SJCRH30 (cell line): ENCODE measurements at regions not wholly inside any gene's neighbourhood (a gene's known extent, or its start where the extent isn't known, plus 50 kb on each side); places are given as distances from the start of the nearest gene placed in this dataset.

Source experiments
- DNase-seq, 2 experiments: peaks; one replicate each; pipeline ENCODE4 v3.0.0-alpha.2; 2015 to 2020
- H3K27ac ChIP-seq: fragments of 250-450 bp; sonication (Bioruptor Pico); 2 replicates; pipeline ENCODE4 v1.5.1; 2020; ENCODE audit warnings: mild to moderate bottlenecking, moderate library complexity
- H3K27me3 ChIP-seq: fragments of 250-450 bp; sonication (Bioruptor Pico); 2 replicates; pipeline ENCODE4 v1.5.1; 2020; ENCODE audit warnings: mild to moderate bottlenecking, moderate library complexity
- H3K36me3 ChIP-seq: fragments of 250-450 bp; sonication (Bioruptor Pico); 2 replicates; pipeline ENCODE4 v1.5.1; 2020; ENCODE audit warnings: mild to moderate bottlenecking, moderate library complexity
- H3K4me1 ChIP-seq: fragments of 250-450 bp; sonication (Bioruptor Pico); 2 replicates; pipeline ENCODE4 v1.5.1; 2020; ENCODE audit warnings: mild to moderate bottlenecking, moderate library complexity
- H3K4me3 ChIP-seq: fragments of 250-450 bp; sonication (Bioruptor Pico); 2 replicates; pipeline ENCODE4 v1.5.1; 2020; ENCODE audit warnings: mild to moderate bottlenecking, moderate library complexity
- H3K9me3 ChIP-seq: fragments of 250-450 bp; sonication (Bioruptor Pico); replicated peaks from 2 replicates; pipeline ENCODE4 v1.5.1; 2020; ENCODE audit warnings: mild to moderate bottlenecking, moderate library complexity

GRCh38 chr9:13427587-13427986, 148.1 kb upstream of the MPDZ start:
- Histone ChIP-seq H3K4me3 (no peak overlapping the region), H3K27ac (no peak overlapping the region; the same call in 1 of the 2 replicates), H3K27me3 (no peaks in the 10 kb centered on the region), H3K36me3 (no peaks in the 10 kb centered on the region), H3K9me3 (no peaks in the 10 kb centered on the region), H3K4me1 (no peaks in the 10 kb centered on the region)
- peak; percentile 15 to 79 for DNase-seq

GRCh38 chr9:13426606-13427005, 147.1 kb upstream of the MPDZ start:
- Histone ChIP-seq H3K9me3 (no peaks in the 10 kb centered on the region), H3K4me3 (no peak overlapping the region), H3K4me1 (no peaks in the 10 kb centered on the region), H3K27me3 (no peaks in the 10 kb centered on the region), H3K27ac (no peak overlapping the region), H3K36me3 (no peaks in the 10 kb centered on the region)
- DNase-seq: no peak

GRCh38 chr9:13424872-13425271, 145.4 kb upstream of the MPDZ start:
- H3K27ac ChIP-seq: no peak overlapping the region
- DNase-seq: no peak
- H3K27me3 ChIP-seq: no peaks in the 10 kb centered on the region
- no peak overlapping the region for H3K4me3 ChIP-seq
- no peaks in the 10 kb centered on the region for H3K36me3 ChIP-seq
- H3K9me3 ChIP-seq: no peaks in the 10 kb centered on the region
- no peaks in the 10 kb centered on the region for H3K4me1 ChIP-seq

- H3K9me3 ChIP-seq: no peaks in the 10 kb centered on the region
- no peak overlapping the region for H3K27ac ChIP-seq
- H3K36me3 ChIP-seq: no peaks in the 10 kb centered on the region
- H3K4me3 ChIP-seq: no peak overlapping the region
- H3K4me1 ChIP-seq: no peaks in the 10 kb centered on the region
- DNase-seq: no peak
- no peaks in the 10 kb centered on the region for H3K27me3 ChIP-seq
These were observed 144.7 kb upstream of the MPDZ start for GRCh38 chr9:13424204-13424603.

GRCh38 chr9:13414349-13414748, 134.9 kb upstream of the MPDZ start:
- no peaks in the 10 kb centered on the region; the same call in 1 of the 2 replicates for H3K36me3 ChIP-seq
- no peak overlapping the region for H3K4me3 ChIP-seq
- H3K27ac ChIP-seq: no peak overlapping the region
- DNase-seq: no peak
- no peaks in the 10 kb centered on the region for H3K27me3 ChIP-seq
- no peaks in the 10 kb centered on the region for H3K9me3 ChIP-seq
- peaks cover 3% of the 10 kb centered on the region; the same call in 1 of the 2 replicates for H3K4me1 ChIP-seq

GRCh38 chr9:13412331-13412730, 132.8 kb upstream of the MPDZ start:
- Histone ChIP-seq H3K9me3 (no peaks in the 10 kb centered on the region), H3K36me3 (no peaks in the 10 kb centered on the region), H3K27ac (no peak overlapping the region), H3K27me3 (no peaks in the 10 kb centered on the region), H3K4me3 (no peak overlapping the region), H3K4me1 (peaks cover 3% of the 10 kb centered on the region; the same call in 1 of the 2 replicates)
- DNase-seq: no peak

- H3K27ac ChIP-seq: no peak overlapping the region
- DNase-seq: no peak
- peaks cover 3% of the 10 kb centered on the region; the same call in 1 of the 2 replicates for H3K4me1 ChIP-seq
- H3K27me3 ChIP-seq: no peaks in the 10 kb centered on the region
- no peak overlapping the region for H3K4me3 ChIP-seq
- H3K9me3 ChIP-seq: no peaks in the 10 kb centered on the region
- no peaks in the 10 kb centered on the region for H3K36me3 ChIP-seq
These were observed 132.3 kb upstream of the MPDZ start for GRCh38 chr9:13411791-13412190.

- Histone ChIP-seq H3K4me1 (peaks cover 3% of the 10 kb centered on the region; the same call in 1 of the 2 replicates), H3K9me3 (no peaks in the 10 kb centered on the region), H3K27ac (no peak overlapping the region), H3K36me3 (no peaks in the 10 kb centered on the region), H3K4me3 (no peak overlapping the region), H3K27me3 (no peaks in the 10 kb centered on the region)
- peak; percentile 9 to 53 for DNase-seq
These were observed 131.1 kb upstream of the MPDZ start for GRCh38 chr9:13410566-13411031.

GRCh38 chr9:13397661-13398060, 118.2 kb upstream of the MPDZ start:
- peaks cover 20% of the 10 kb centered on the region for H3K4me1 ChIP-seq
- no peak overlapping the region for H3K27ac ChIP-seq
- H3K9me3 ChIP-seq: no peaks in the 10 kb centered on the region
- H3K27me3 ChIP-seq: no peaks in the 10 kb centered on the region
- no peak overlapping the region for H3K4me3 ChIP-seq
- DNase-seq: no peak
- H3K36me3 ChIP-seq: no peaks in the 10 kb centered on the region

- no peaks in the 10 kb centered on the region for H3K36me3 ChIP-seq
- no peaks in the 10 kb centered on the region for H3K27me3 ChIP-seq
- no peak overlapping the region for H3K4me3 ChIP-seq
- no peak overlapping the region for H3K27ac ChIP-seq
- peaks cover 20% of the 10 kb centered on the region for H3K4me1 ChIP-seq
- H3K9me3 ChIP-seq: no peaks in the 10 kb centered on the region
- DNase-seq: no peak
These were observed 117.7 kb upstream of the MPDZ start for GRCh38 chr9:13397220-13397619.

- no peak for DNase-seq
- Histone ChIP-seq H3K4me3 (no peak overlapping the region), H3K36me3 (no peaks in the 10 kb centered on the region), H3K4me1 (peaks cover 18% of the 10 kb centered on the region), H3K9me3 (no peaks in the 10 kb centered on the region), H3K27me3 (no peaks in the 10 kb centered on the region), H3K27ac (no peak overlapping the region)
These were observed 116.9 kb upstream of the MPDZ start for GRCh38 chr9:13396418-13396817.

GRCh38 chr9:13395156-13395555, 115.7 kb upstream of the MPDZ start:
- Histone ChIP-seq H3K4me3 (no peak overlapping the region), H3K9me3 (no peaks in the 10 kb centered on the region), H3K4me1 (peaks cover 6% of the 10 kb centered on the region), H3K27me3 (no peaks in the 10 kb centered on the region), H3K36me3 (no peaks in the 10 kb centered on the region), H3K27ac (no peak overlapping the region)
- DNase-seq: no peak

GRCh38 chr9:13388157-13388556, 108.7 kb upstream of the MPDZ start:
- Histone ChIP-seq H3K27me3 (no peaks in the 10 kb centered on the region), H3K27ac (no peak overlapping the region), H3K36me3 (no peaks in the 10 kb centered on the region), H3K9me3 (no peaks in the 10 kb centered on the region), H3K4me1 (no peaks in the 10 kb centered on the region), H3K4me3 (no peak overlapping the region)
- DNase-seq: no peak

GRCh38 chr9:13387734-13388067, 108.2 kb upstream of the MPDZ start:
- no peak for DNase-seq
- no peaks in the 10 kb centered on the region for H3K36me3 ChIP-seq
- no peaks in the 10 kb centered on the region for H3K27me3 ChIP-seq
- H3K4me1 ChIP-seq: no peaks in the 10 kb centered on the region
- H3K9me3 ChIP-seq: no peaks in the 10 kb centered on the region
- no peak overlapping the region for H3K4me3 ChIP-seq
- no peak overlapping the region for H3K27ac ChIP-seq

- no peaks in the 10 kb centered on the region for H3K9me3 ChIP-seq
- H3K4me3 ChIP-seq: no peak overlapping the region
- DNase-seq: no peak
- H3K36me3 ChIP-seq: no peaks in the 10 kb centered on the region
- no peak overlapping the region for H3K27ac ChIP-seq
- H3K27me3 ChIP-seq: no peaks in the 10 kb centered on the region
- no peaks in the 10 kb centered on the region for H3K4me1 ChIP-seq
These were observed 107.6 kb upstream of the MPDZ start for GRCh38 chr9:13386935-13387733.

- Histone ChIP-seq H3K27ac (no peak overlapping the region), H3K9me3 (no peaks in the 10 kb centered on the region), H3K36me3 (no peaks in the 10 kb centered on the region), H3K4me1 (no peaks in the 10 kb centered on the region), H3K4me3 (no peak overlapping the region), H3K27me3 (no peaks in the 10 kb centered on the region)
- no peak for DNase-seq
These were observed 106.8 kb upstream of the MPDZ start for GRCh38 chr9:13386316-13386715.
